Pons (tissue), 1 donor: ENCODE measurements at regions not wholly inside any gene's neighbourhood (a gene's known extent, or its start where the extent isn't known, plus 50 kb on each side); places are given as distances from the start of the nearest gene placed in this dataset.

ENCODE experiments used
- DNase-seq: peaks from one replicate; pipeline ENCODE4 v3.0.0-alpha.2; 2016; ENCODE audit warnings: low spot score

DNA sequence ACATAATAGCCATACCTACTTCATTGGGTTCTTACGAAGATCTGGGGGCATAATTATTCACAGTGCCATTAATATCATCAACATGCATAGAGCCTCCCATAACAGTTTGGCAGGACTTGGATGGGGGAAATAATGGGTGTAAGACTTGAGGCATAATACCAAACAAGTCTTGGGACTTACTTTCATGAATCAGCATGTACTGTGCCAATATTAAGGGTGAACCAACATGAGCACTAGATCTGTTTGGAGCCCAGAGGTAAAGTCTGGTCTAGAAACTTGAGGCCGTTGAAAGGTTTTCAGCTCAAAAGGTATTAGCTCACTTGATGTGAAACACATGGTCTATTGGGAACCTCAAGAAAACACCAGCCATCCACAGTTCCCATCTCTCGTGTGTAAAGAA is 56.7 kb upstream of the ZC3H11B start:
- no peak for DNase-seq

DNA sequence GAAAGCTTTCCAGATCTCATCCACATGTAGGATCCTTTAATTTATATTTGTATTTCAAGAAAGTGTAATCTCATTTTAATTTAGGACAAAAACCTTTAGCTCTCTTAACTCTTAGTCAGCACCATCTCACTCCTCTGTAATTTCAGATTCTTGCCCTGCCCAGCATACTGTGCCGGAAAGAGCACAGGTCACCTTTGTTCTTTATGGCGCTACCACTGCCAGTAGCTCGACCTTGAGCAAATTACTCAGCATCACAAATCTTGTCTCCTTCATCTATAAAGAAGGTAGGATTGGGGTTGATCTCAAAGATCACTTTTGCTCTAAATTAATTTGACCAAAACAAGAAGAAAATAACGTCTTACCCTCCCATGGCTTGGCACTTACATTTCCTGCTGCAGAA is 56.1 kb upstream of the ZC3H11B start:
- DNase-seq, result no peak

DNA sequence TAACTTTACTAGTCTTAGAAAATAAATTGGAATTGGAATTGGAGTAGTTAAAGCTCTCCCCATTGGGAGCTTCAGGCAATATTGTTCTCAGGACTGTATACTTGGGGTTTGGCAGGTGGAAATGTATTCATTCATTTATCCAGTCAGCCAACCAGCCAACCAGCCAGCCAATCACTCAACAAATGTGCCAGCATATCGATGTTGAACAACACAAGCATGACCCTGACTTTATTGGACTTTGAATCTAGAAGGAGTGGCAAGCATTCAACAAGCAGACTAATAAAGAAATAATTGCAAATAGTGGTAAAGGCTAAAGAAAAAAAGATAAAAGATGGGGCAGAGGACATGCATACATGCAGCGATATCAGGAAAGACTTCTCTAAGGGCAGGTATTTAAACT is 55.5 kb upstream of the ZC3H11B start:
- DNase-seq, result no peak

DNA sequence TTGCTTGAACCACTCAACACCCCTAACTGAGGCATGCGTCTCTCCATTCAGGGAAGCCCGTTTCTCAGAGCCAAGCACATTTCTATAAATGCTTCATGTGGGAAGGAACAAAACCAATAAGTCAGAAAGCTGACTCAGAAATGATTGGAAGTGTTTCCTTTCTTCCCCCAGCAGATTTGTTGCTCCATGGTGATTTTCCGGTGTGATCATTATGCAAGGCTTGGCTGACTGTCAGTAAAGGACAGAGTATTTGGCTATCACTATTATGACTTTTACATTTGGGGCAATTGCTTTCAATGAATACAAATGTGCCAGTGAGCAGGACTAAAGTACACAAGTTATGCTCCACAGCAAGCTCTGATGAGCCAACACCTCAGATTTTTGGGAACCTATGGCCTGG is 53.3 kb upstream of the ZC3H11B start:
- DNase-seq, result no peak

DNA sequence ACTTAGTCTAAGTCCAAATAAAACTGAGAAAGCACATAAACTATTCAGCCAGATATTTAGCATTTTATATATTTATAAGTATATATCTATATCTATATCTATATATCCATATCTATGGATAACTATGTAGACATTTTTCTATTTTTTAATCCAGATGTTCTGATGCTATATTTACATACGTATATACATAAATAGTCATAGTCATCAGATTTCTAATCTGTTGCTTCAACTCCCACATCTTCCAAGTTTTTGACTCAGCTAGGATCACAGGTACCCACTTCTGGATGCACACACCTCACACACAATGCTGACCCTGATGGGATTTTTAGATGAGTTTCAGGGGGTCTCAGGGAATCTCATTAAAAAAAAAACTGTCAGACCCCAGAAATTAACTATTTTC is 52.2 kb upstream of the ZC3H11B start:
- no peak for DNase-seq

DNA sequence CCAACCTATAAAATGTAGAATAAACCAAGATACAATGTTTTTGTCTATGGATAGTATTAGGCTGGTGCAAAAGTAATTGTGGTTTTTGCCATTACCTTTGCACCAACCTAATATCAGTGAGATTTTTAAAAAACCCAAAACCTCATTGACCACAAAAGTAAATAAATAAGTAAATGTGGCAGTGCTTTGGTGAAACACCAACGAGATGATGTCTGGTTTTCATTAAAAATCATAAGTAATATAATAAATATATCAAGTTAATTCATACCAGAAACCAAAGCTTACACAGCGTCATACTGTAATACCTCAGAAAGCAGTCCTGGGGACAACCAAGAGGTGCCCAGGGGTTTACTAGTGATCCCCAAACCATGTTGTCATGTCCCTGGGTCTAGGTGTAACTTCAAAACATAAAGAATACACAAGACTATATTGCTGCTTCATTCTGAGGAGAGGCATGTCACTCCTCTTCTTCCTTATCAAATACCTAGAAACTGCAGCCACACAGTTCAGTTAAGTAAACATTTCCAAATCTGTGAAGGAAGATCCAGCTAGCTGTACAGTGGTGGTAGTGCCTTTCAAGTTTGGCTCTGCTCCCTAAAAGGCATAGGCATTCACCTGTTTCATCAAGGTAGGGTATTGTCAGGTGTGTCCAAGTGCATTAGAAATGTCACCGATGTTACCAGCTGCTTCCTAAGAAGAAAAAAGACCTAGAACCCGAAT is 51.6 kb upstream of the ZC3H11B start:
- DNase-seq, result no peak
